IMR-90 (cell line): ENCODE measurements at regions not wholly inside any gene's neighbourhood (a gene's known extent, or its start where the extent isn't known, plus 50 kb on each side); places are given as distances from the start of the nearest gene placed in this dataset.

Source experiments
- CEBPB ChIP-seq: IDR thresholded peaks from 2 replicates; pipeline ENCODE4 v1.6.1; 2012; ENCODE audit warnings: low read depth, low read length, improper control_type of control experiment
- CHD1 ChIP-seq: IDR thresholded peaks from 2 replicates; pipeline ENCODE4 v1.6.1; 2012; ENCODE audit warnings: low read depth, low read length, improper control_type of control experiment
- CTCF ChIP-seq: conservative IDR thresholded peaks from 2 replicates; pipeline ENCODE4 v1.5.1; 2012; ENCODE audit warnings: mild to moderate bottlenecking, low read depth, low read length, improper control_type of control experiment
- ELK1 ChIP-seq: fragments of 150-350 bp; IDR thresholded peaks from 2 replicates; pipeline ENCODE4 v1.6.1; 2016; ENCODE audit warnings: low read depth, mild to moderate bottlenecking, low read length, moderate library complexity, borderline replicate concordance
- FOS ChIP-seq: fragments of 150-350 bp; IDR thresholded peaks from 2 replicates; pipeline ENCODE4 v1.6.1; 2016; ENCODE audit warnings: low read depth, low read length
- MAFK ChIP-seq: IDR thresholded peaks from 2 replicates; pipeline ENCODE4 v1.6.1; 2012; ENCODE audit warnings: low read depth, low read length, improper control_type of control experiment
- MAZ ChIP-seq: IDR thresholded peaks from 2 replicates; pipeline ENCODE4 v1.6.1; 2012; ENCODE audit warnings: low read depth, mild to moderate bottlenecking, low read length, improper control_type of control experiment, moderate library complexity, borderline replicate concordance
- MXI1 ChIP-seq: IDR thresholded peaks from 2 replicates; pipeline ENCODE4 v1.6.1; 2012; ENCODE audit warnings: low read depth, mild to moderate bottlenecking, low read length, moderate library complexity, borderline replicate concordance
- POLR2A ChIP-seq: IDR thresholded peaks from 2 replicates; pipeline ENCODE4 v1.6.1; 2012; ENCODE audit warnings: mild to moderate bottlenecking, low read depth, low read length
- RAD21 ChIP-seq: IDR thresholded peaks from 2 replicates; pipeline ENCODE4 v1.6.1; 2012; ENCODE audit warnings: low read length, improper control_type of control experiment
- RFX5 ChIP-seq: IDR thresholded peaks from 2 replicates; pipeline ENCODE4 v1.8.0; 2012; ENCODE audit warnings: low read depth, mild to moderate bottlenecking, low read length, moderate library complexity
- SMC3 ChIP-seq: fragments of 150-350 bp; IDR thresholded peaks from 2 replicates; pipeline ENCODE4 v1.6.1; 2016; ENCODE audit warnings: low read depth, mild to moderate bottlenecking, antibody characterized with exemption, low read length, moderate library complexity
- USF2 ChIP-seq: fragments of 150-350 bp; IDR thresholded peaks from 2 replicates; pipeline ENCODE4 v1.6.1; 2017; ENCODE audit warnings: mild to moderate bottlenecking, antibody characterized with exemption, low read length, low read depth

GRCh38 chr10:113234481-113234880, 284.4 kb downstream of the TCF7L2 start:
- TF ChIP-seq CTCF (no peak), POLR2A (no peak), RAD21 (no peak), SMC3 (no peak), RFX5 (no peak), MXI1 (no peak), USF2 (no peak), ELK1 (no peak), MAFK (no peak), CEBPB (no peak), MAZ (no peak), FOS (no peak), CHD1 (no peak)
